ENCODE measurements at regions not wholly inside any gene's neighbourhood (a gene's known extent, or its start where the extent isn't known, plus 50 kb on each side); places are given as distances from the start of the nearest gene placed in this dataset.

DNA sequence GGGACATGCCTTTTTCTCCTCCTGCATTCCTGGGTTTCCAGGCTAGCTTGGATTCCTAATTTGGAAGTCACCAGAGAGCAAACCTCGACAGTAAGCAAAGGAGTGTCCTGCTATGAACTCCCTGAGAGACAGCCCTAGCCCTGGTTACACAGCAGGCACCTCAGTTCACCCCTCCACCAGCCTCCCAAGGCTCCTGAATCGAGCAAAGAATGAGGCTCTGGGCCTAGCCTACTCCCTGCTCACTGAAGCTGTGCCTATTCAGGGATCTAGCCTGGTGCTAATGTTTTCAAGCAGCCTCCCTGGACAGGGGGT, 66.7 kb upstream of the RMDN2 start:
- TF ChIP-seq, protein P1, sequence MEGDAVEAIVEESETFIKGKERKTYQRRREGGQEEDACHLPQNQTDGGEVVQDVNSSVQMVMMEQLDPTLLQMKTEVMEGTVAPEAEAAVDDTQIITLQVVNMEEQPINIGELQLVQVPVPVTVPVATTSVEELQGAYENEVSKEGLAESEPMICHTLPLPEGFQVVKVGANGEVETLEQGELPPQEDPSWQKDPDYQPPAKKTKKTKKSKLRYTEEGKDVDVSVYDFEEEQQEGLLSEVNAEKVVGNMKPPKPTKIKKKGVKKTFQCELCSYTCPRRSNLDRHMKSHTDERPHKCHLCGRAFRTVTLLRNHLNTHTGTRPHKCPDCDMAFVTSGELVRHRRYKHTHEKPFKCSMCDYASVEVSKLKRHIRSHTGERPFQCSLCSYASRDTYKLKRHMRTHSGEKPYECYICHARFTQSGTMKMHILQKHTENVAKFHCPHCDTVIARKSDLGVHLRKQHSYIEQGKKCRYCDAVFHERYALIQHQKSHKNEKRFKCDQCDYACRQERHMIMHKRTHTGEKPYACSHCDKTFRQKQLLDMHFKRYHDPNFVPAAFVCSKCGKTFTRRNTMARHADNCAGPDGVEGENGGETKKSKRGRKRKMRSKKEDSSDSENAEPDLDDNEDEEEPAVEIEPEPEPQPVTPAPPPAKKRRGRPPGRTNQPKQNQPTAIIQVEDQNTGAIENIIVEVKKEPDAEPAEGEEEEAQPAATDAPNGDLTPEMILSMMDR (IDR thresholded peaks at IDR 0.05), result no peak
- TF ChIP-seq ZFX (IDR thresholded peaks at IDR 0.05; ENCODE audit: borderline replicate concordance), result no peak
- H3K27ac ChIP-seq, result no peak overlapping the region

GRCh38 chr2:37858725-37859267, 66.3 kb upstream of the RMDN2 start:
- TF ChIP-seq ZFX (IDR thresholded peaks at IDR 0.05; ENCODE audit: borderline replicate concordance), result no peak
- TF ChIP-seq, protein P1 (IDR thresholded peaks at IDR 0.05), result no peak
- no peak overlapping the region for H3K27ac ChIP-seq

DNA sequence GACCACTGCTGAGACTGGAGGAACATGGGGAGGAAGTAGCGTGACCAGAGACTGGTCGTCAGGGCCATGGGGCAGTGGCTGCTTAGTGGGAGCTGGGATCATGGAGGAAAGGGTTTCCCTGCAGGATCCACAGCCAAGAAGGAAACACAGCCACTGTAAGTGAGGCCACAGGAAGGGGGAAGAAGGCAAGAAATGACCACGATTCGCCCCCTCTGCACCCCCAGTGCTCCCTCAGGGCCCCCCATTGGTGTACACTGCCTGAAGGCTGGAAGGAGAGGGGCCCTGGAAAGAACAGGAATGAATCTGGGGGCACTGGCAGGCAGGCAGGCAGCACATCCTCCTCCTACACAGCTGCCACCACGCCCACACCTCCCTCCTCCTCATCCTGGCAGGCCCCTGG, 62.5 kb upstream of the RMDN2 start:
- no peak overlapping the region for H3K27ac ChIP-seq
- no peak for TF ChIP-seq ZFX (IDR thresholded peaks at IDR 0.05; ENCODE audit: borderline replicate concordance)
- TF ChIP-seq, protein P1 (IDR thresholded peaks at IDR 0.05), result no peak

DNA sequence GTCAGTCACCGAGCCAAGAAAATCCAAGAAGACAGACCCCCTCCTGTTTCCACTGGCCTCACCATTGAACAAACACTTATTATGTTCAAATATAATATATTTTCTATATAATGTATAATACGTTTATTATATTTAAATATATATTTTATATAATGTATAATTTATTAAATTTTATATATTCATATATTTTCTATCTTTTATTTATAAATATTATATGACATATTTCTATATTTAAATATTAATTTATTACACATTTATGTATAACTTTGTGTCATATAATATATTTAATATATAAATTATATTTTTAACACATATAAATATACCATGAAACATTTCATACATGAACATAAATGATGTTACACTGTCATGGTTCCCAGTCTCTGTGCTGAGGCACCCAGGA, 60.9 kb upstream of the RMDN2 start:
- no peak overlapping the region for H3K27ac ChIP-seq
- TF ChIP-seq, protein P1 (IDR thresholded peaks at IDR 0.05), result no peak

GRCh38 chr2:37865640-37866039, 59.4 kb upstream of the RMDN2 start:
- TF ChIP-seq, protein P1 (IDR thresholded peaks at IDR 0.05), result no peak
- TF ChIP-seq ZFX (IDR thresholded peaks at IDR 0.05; ENCODE audit: borderline replicate concordance), result no peak
- H3K27ac ChIP-seq, result no peak overlapping the region

DNA sequence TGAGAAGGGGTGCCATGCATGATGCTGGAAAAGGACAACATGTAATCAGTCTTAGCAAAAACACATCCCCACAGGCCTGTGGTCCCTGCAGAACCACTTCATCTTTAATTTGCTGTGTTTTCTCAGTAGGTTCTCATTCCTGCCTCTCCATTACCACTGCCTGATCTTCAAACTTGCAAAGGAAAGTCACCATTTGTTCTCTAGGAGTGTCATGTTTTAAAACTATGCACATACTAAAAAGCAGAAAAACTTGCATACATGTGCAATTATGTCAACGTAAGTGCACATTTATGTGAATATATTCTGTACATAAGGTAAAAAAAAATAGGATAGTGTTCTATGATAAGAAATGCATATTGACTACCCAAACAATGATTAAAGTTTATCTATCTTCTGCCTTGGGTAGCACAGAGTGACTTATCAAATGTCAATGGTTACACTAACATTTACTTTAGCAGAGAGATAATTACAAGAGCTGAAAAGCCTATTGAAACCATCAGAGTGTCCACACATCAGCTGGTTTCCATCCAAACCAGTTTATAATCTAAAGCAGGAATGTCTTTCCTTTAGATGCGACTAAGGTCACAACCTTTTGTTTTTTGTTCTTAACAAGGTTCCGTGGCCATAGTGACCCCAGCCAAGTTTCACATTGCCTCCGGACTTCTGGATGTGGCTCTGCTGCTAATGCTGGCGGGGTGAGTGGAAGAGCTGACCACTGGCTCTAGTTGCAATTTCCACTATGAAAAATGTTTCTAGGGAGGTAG, 58.7 kb upstream of the RMDN2 start:
- TF ChIP-seq, protein P1 (IDR thresholded peaks at IDR 0.05), result no peak
- TF ChIP-seq ZFX (IDR thresholded peaks at IDR 0.05; ENCODE audit: borderline replicate concordance), result no peak
- H3K27ac ChIP-seq, result no peak overlapping the region

GRCh38 chr2:37867166-37867565, 57.9 kb upstream of the RMDN2 start:
- no peak overlapping the region for H3K27ac ChIP-seq
- TF ChIP-seq ZFX (IDR thresholded peaks at IDR 0.05; ENCODE audit: borderline replicate concordance), result no peak
- TF ChIP-seq, protein P1 (IDR thresholded peaks at IDR 0.05), result no peak

Measured in 22Rv1 (cell line).